BLaER1 treated with 17β-estradiol and CSF1 and Interleukin-3, amounts not matched to agents 10 nM and 100 nM (cell line): ENCODE measurements at regions not wholly inside any gene's neighbourhood (a gene's known extent, or its start where the extent isn't known, plus 50 kb on each side); places are given as distances from the start of the nearest gene placed in this dataset.
"Not testable (repeated sequence)": the region's sequence is repeated elsewhere in the genome, so short reads cannot be mapped to it uniquely, and the experiment has no call there.

Source experiments
- H3K27ac ChIP-seq, 11 experiments: shearing (Covaris generic); formaldehyde crosslinking; 2 replicates each; pipeline ENCODE4 v1.8.1; 2022
- H3K27me3 ChIP-seq, 11 experiments: shearing (Covaris generic); formaldehyde crosslinking; 2 replicates each; pipeline ENCODE4 v1.8.1; 2022
- H3K36me3 ChIP-seq, 11 experiments: shearing (Covaris generic); formaldehyde crosslinking; 2 replicates each; pipeline ENCODE4 v1.8.1; 2022
- H3K4me1 ChIP-seq, 10 experiments: shearing (Covaris generic); formaldehyde crosslinking; 2 replicates each; pipeline ENCODE4 v1.8.1; 2022
- H3K4me2 ChIP-seq, 11 experiments: shearing (Covaris generic); formaldehyde crosslinking; 2 replicates each; pipeline ENCODE4 v1.8.1; 2022
- H3K4me3 ChIP-seq, 10 experiments: shearing (Covaris generic); formaldehyde crosslinking; 2 replicates each; pipeline ENCODE4 v1.8.1; 2022
- H3K9ac ChIP-seq, 11 experiments: shearing (Covaris generic); formaldehyde crosslinking; 2 replicates each; pipeline ENCODE4 v1.8.1; 2022
- H3K9me3 ChIP-seq, 11 experiments: shearing (Covaris generic); formaldehyde crosslinking; replicated peaks in 1 of 11; 2 replicates each; pipeline ENCODE4 v1.8.1; 2022
- H4K20me1 ChIP-seq, 11 experiments: shearing (Covaris generic); formaldehyde crosslinking; 2 replicates each; pipeline ENCODE4 v1.8.1; 2022
- Cebpa-rat ChIP-seq, 11 experiments: shearing (Covaris generic); IDR thresholded peaks; 2 replicates each; pipeline ENCODE4 v1.8.1; 2022

- Histone ChIP-seq H3K4me2 (no peak overlapping the region), H3K9me3 (peaks cover 0 to 16% (median 9%) of the 10 kb centered on the region in 11 experiments; a peak in 11 of 22 replicates), H4K20me1 (no peaks in the 10 kb centered on the region), H3K27me3 (peaks cover 64 to 100% (median 88%) of the 10 kb centered on the region in 11 experiments), H3K27ac (no peak overlapping the region), H3K4me3 (no peak overlapping the region), H3K9ac (no peak overlapping the region), H3K4me1 (peaks cover 0 to 5% (median 0%) of the 10 kb centered on the region in 10 experiments; a peak in 2 of 20 replicates), H3K36me3 (no peaks in the 10 kb centered on the region)
- TF ChIP-seq Cebpa-rat (IDR thresholded peaks at IDR 0.05): no peak
Measured at GRCh38 chrX:51182545-51182944, 150.1 kb upstream of the NUDT10 start.

- H3K4me2 ChIP-seq: no peak overlapping the region
- H3K27me3 ChIP-seq: peaks cover 32 to 91% (median 68%) of the 10 kb centered on the region in 11 experiments
- H4K20me1 ChIP-seq: no peaks in the 10 kb centered on the region
- peaks cover 16 to 42% (median 22%) of the 10 kb centered on the region in 11 experiments for H3K9me3 ChIP-seq
- no peak for TF ChIP-seq Cebpa-rat (IDR thresholded peaks at IDR 0.05)
- no peak overlapping the region for H3K9ac ChIP-seq
- no peak overlapping the region for H3K4me3 ChIP-seq
- no peaks in the 10 kb centered on the region for H3K36me3 ChIP-seq
- H3K27ac ChIP-seq: no peak overlapping the region
- H3K4me1 ChIP-seq: peaks cover 0 to 11% (median 0%) of the 10 kb centered on the region in 10 experiments; a peak in 1 of 20 replicates
Measured at GRCh38 chrX:51192104-51192503, 140.5 kb upstream of the NUDT10 start.

- Histone ChIP-seq H3K27me3 (peaks cover 47 to 79% (median 70%) of the 10 kb centered on the region in 11 experiments), H3K4me2 (no peak overlapping the region), H3K36me3 (no peaks in the 10 kb centered on the region), H3K4me1 (no peaks in the 10 kb centered on the region), H3K4me3 (no peak overlapping the region), H3K27ac (no peak overlapping the region), H3K9ac (no peak overlapping the region), H3K9me3 (peaks cover 0 to 6% (median 0%) of the 10 kb centered on the region in 11 experiments; a peak in 5 of 22 replicates), H4K20me1 (no peaks in the 10 kb centered on the region; a peak in 1 of 22 replicates)
- TF ChIP-seq Cebpa-rat (IDR thresholded peaks at IDR 0.05): no peak
Measured at GRCh38 chrX:51215266-51215665, 117.4 kb upstream of the NUDT10 start.

- Histone ChIP-seq H4K20me1 (no peaks in the 10 kb centered on the region; a peak in 1 of 22 replicates), H3K4me3 (no peak overlapping the region), H3K27ac (no peak overlapping the region), H3K4me1 (no peaks in the 10 kb centered on the region), H3K36me3 (no peaks in the 10 kb centered on the region), H3K4me2 (no peak overlapping the region), H3K27me3 (peaks cover 45 to 76% (median 72%) of the 10 kb centered on the region in 11 experiments), H3K9me3 (peaks cover 0 to 6% (median 0%) of the 10 kb centered on the region in 11 experiments; a peak in 5 of 22 replicates), H3K9ac (no peak overlapping the region)
- TF ChIP-seq Cebpa-rat (IDR thresholded peaks at IDR 0.05): no peak
Measured at GRCh38 chrX:51215856-51216255, 116.8 kb upstream of the NUDT10 start.

GRCh38 chrX:51242212-51242611 is 90.4 kb upstream of the NUDT10 start:
- Histone ChIP-seq H3K36me3 (no peaks in the 10 kb centered on the region), H3K4me3 (no peak overlapping the region), H3K27me3 (peaks cover 15 to 77% (median 46%) of the 10 kb centered on the region in 11 experiments; a peak in 20 of 22 replicates), H4K20me1 (no peaks in the 10 kb centered on the region), H3K4me2 (no peak overlapping the region), H3K4me1 (no peaks in the 10 kb centered on the region), H3K9ac (no peak overlapping the region), H3K9me3 (peaks cover 35 to 58% (median 43%) of the 10 kb centered on the region in 11 experiments), H3K27ac (no peak overlapping the region)
- no peak for TF ChIP-seq Cebpa-rat (IDR thresholded peaks at IDR 0.05)

DNA sequence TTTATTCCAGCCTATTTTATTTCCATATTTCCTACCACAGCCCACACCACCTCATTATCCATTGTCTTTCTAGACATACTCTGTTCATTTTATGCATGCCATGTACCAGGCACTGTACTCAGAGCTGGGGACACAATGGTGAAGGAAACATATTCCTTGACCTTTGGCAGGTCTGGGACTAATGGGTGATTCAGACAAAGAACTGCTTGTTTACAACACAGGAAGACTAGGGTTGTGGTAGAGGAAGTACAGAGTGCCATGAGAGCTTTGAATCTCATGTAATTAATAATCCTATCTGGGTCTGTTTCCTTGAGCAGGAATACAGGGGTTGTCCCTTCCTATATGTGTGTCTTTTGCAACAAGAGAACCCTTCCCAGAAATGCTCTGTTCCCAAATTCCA is 75.1 kb upstream of the NUDT10 start:
- Histone ChIP-seq H4K20me1 (no peaks in the 10 kb centered on the region), H3K4me3 (no peak overlapping the region), H3K27me3 (peaks cover 10 to 46% (median 34%) of the 10 kb centered on the region in 11 experiments; a peak in 21 of 22 replicates), H3K9me3 (peaks cover 0 to 20% (median 0%) of the 10 kb centered on the region in 11 experiments; a peak in 2 of 22 replicates), H3K36me3 (no peaks in the 10 kb centered on the region), H3K4me1 (no peaks in the 10 kb centered on the region), H3K9ac (no peak overlapping the region), H3K4me2 (no peak overlapping the region), H3K27ac (no peak overlapping the region)
- no peak for TF ChIP-seq Cebpa-rat (IDR thresholded peaks at IDR 0.05)

DNA sequence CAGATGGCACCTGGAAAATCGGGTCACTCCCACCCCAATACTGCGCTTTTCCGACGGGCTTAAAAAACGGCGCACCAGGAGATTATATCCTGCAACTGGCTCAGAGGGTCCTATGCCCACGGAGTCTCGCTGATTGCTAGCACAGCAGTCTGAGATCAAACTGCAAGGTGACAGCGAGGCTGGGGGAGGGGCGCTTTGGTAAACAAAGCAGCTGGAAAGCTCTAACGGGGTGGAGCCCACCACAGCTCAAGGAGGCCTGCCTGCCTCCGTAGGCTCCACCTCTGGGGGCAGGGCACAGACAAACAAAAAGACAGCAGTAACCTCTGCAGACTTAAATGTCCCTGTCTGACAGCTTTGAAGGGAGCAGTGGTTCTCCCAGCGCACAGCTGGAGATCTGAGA is 70.4 kb upstream of the NUDT10 start:
- H3K4me1 ChIP-seq, H4K20me1 ChIP-seq, H3K36me3 ChIP-seq, H3K9ac ChIP-seq, H3K4me3 ChIP-seq, H3K9me3 ChIP-seq, H3K4me2 ChIP-seq, H3K27ac ChIP-seq: not testable (repeated sequence)
- peaks cover 0 to 26% (median 12%) of the 10 kb centered on the region in 11 experiments; a peak in 19 of 22 replicates for H3K27me3 ChIP-seq

- Histone ChIP-seq H3K27me3 (peaks cover 28 to 59% (median 47%) of the 10 kb centered on the region in 11 experiments; a peak in 20 of 22 replicates), H3K27ac (no peak overlapping the region), H3K4me2 (no peak overlapping the region), H3K4me3 (no peak overlapping the region), H3K36me3 (no peaks in the 10 kb centered on the region), H3K9ac (no peak overlapping the region), H3K9me3 (peaks cover 4 to 38% (median 13%) of the 10 kb centered on the region in 11 experiments; a peak in 14 of 22 replicates), H4K20me1 (no peaks in the 10 kb centered on the region; a peak in 1 of 22 replicates), H3K4me1 (no peaks in the 10 kb centered on the region)
- TF ChIP-seq Cebpa-rat (IDR thresholded peaks at IDR 0.05): no peak
Measured at GRCh38 chrX:51272638-51273037, 60.0 kb upstream of the NUDT10 start.

DNA sequence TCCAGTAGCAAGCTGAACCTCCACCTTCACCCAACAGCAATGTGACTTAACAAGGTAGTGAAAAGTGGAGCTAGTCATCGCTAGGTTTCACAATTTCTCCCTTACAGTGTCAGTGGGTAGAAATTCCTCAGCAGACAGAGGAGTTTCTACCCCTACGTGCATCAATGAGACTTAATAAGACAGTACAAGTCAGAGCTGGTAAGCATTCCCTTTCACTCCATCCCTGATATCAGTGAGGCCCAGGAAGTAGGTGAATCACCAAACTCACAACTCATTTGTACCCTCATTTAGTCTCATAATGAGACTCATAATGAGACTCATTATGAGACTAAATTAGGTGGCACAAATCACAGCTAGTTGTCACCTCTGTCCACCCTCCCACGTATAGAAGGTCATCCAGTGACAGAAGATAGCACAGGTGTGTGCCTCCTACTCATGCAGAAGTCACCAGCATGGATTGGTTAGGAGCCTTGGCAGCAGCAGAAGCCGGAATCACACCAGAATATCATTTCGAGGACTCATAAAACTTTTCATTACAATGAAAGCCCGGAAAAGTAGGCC is 50.8 kb upstream of the NUDT10 start:
- Histone ChIP-seq H4K20me1 (no peaks in the 10 kb centered on the region), H3K27ac (no peak overlapping the region), H3K4me3 (no peak overlapping the region), H3K27me3 (peaks cover 41 to 77% (median 57%) of the 10 kb centered on the region in 11 experiments), H3K9me3 (peaks cover 6 to 28% (median 13%) of the 10 kb centered on the region in 11 experiments; a peak in 16 of 22 replicates), H3K9ac (no peak overlapping the region), H3K36me3 (no peaks in the 10 kb centered on the region), H3K4me2 (no peak overlapping the region), H3K4me1 (no peaks in the 10 kb centered on the region)
- no peak for TF ChIP-seq Cebpa-rat (IDR thresholded peaks at IDR 0.05)
